Epithelial cell of esophagus (primary cell): ENCODE measurements at regions not wholly inside any gene's neighbourhood (a gene's known extent, or its start where the extent isn't known, plus 50 kb on each side); places are given as distances from the start of the nearest gene placed in this dataset.
A peak's percentile ranks its signal among the peaks of the same experiment; 100 is the strongest.

Experiments
- DNase-seq: peaks from one replicate; pipeline ENCODE4 v3.0.0; 2010; ENCODE audit warnings: low read depth
- H3K4me3 ChIP-seq: 2 replicates; pipeline ENCODE4 v1.5.1; 2011; ENCODE audit warnings: mild to moderate bottlenecking, low read length, control low read depth
- CTCF ChIP-seq: IDR thresholded peaks from 2 replicates; pipeline ENCODE4 v1.5.1; 2011; ENCODE audit warnings: low read depth, mild to moderate bottlenecking, low read length, control low read depth, inconsistent platforms; ENCODE audit not compliant: insufficient read depth; ENCODE audit errors: missing control alignments

DNA sequence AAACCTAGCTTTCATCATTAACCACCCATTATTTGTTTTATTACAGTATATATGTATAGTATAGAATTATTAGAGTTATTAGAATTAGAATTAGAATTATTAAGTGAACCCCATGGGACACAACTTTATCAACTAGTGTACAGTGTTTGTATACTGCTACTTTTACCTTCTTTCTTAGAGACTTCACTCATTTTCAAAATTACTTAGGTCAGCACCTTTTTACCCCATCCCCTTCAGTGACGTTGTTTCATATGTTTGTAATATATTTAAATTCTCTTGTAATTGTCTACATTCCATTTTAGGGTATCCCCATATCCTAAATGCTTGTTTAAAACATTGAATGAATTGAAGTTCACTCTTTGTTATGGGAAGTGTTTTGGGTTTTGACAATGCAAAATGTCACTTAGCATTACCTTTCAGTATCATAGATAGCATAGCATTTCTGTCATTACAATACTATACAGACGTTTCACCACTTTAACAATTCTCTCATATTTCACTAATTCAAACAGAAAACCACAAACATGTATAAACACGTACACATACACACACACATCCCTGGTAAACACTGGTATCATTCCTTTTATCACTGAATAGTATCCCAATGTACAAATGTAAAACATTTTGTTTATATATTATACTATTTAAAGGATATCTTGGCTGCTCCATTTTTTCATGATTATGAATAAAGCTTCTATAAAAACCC is 229.9 kb upstream of the MAGI2 start:
- no peak overlapping the region for H3K4me3 ChIP-seq
- TF ChIP-seq CTCF = no peak
- DNase-seq = peak; percentile 59

DNA sequence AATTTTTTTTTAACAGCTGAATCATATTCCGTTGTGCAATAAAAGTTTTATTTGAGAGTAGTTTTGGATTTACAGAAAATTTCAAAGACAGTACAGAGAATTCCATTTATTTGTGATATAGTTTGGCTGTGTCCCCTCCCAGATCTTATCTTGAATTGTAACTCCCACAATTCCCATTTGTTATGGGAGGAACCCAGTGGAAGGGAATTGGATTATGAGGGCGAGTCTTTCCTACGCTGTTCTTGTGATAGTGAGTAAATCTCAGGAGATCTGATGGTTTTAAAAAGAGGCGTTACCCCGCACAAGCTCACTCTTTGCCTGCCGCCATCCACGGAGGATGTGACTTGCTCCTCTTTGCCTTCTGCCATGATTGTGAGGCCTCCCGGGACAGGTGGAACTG is 228.0 kb upstream of the MAGI2 start:
- H3K4me3 ChIP-seq = no peak overlapping the region
- TF ChIP-seq CTCF = no peak
- DNase-seq = no peak

- no peak for TF ChIP-seq CTCF
- no peak for DNase-seq
- no peak overlapping the region for H3K4me3 ChIP-seq
These were observed 220.5 kb upstream of the MAGI2 start for GRCh38 chr7:79673969-79674368.

DNA sequence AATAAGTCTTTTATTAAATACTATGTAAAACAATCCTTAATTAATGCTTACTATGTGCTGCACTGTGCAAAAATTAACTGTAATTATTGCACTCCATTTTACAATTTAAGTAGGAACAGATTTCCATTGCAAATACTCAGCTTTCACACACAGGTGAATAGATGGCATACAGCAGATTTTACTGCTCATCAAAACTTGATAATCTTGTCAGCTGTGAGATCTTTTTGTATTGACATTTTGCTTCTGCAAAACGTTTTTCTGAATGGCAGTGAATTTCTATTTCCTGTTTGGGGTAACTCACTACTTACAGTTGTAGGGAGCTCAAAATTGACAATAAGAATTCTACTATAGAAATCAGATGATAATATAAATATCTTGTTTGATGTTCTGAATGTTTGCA is 220.0 kb upstream of the MAGI2 start:
- no peak overlapping the region for H3K4me3 ChIP-seq
- no peak for TF ChIP-seq CTCF
- DNase-seq = no peak

DNA sequence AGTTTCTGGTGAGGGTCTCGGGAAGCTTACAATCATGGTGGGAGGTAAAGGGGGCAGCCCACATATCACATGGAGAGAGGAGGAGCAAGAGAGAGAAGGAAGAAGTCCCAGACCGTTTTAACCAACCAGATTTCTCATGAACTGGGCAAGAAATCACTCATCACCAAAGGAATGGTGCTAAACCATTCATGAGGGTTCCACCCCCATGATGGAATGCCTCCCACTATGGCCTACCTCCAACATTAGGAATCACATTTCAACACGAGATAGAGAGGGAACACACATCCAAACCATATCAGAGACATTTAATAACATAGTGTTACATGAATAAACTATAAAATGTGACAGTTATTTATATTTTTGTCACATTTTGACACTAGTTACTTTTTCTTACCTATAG is 214.8 kb upstream of the MAGI2 start:
- no peak for TF ChIP-seq CTCF

GRCh38 chr7:79666472-79666871 is 213.0 kb upstream of the MAGI2 start:
- no peak overlapping the region for H3K4me3 ChIP-seq
- no peak for TF ChIP-seq CTCF
- no peak for DNase-seq

More for the DNA sequence above, 214.8 kb upstream of the MAGI2 start:
- DNase-seq = no peak
- no peak overlapping the region for H3K4me3 ChIP-seq
